Superior temporal gyrus (tissue), 1 donor: ENCODE measurements at regions not wholly inside any gene's neighbourhood (a gene's known extent, or its start where the extent isn't known, plus 50 kb on each side); places are given as distances from the start of the nearest gene placed in this dataset.

ENCODE experiments used
- DNase-seq: peaks from one replicate; pipeline ENCODE4 v3.0.0-alpha.2; 2016; ENCODE audit errors: extremely low spot score

GRCh38 chr2:103103678-103104077 lies 341.8 kb downstream of the TMEM182 start:
- no peak for DNase-seq

GRCh38 chr2:103119352-103119751 lies 357.5 kb downstream of the TMEM182 start:
- no peak for DNase-seq

- DNase-seq = no peak
Observed at GRCh38 chr2:103121106-103121505, 359.3 kb downstream of the TMEM182 start.

- no peak for DNase-seq
Observed at GRCh38 chr2:103123516-103123915, 361.7 kb downstream of the TMEM182 start.

GRCh38 chr2:103130857-103131256 lies 369.0 kb downstream of the TMEM182 start:
- DNase-seq = no peak

GRCh38 chr2:103132536-103133217 lies 370.8 kb downstream of the TMEM182 start:
- no peak for DNase-seq

GRCh38 chr2:103135679-103136078 lies 373.8 kb downstream of the TMEM182 start:
- no peak for DNase-seq

GRCh38 chr2:103138123-103138901 lies 376.5 kb downstream of the TMEM182 start:
- no peak for DNase-seq

GRCh38 chr2:103139628-103140268 lies 377.9 kb downstream of the TMEM182 start:
- DNase-seq = no peak

- DNase-seq = no peak
Observed at GRCh38 chr2:103144837-103145236, 383.0 kb downstream of the TMEM182 start.

- DNase-seq = no peak
Observed at GRCh38 chr2:103145739-103146138, 383.9 kb downstream of the TMEM182 start.

- no peak for DNase-seq
Observed at GRCh38 chr2:103151046-103151445, 389.2 kb downstream of the TMEM182 start.

- no peak for DNase-seq
Observed at GRCh38 chr2:103152556-103152955, 390.7 kb downstream of the TMEM182 start.

GRCh38 chr2:103153580-103154284 lies 391.9 kb downstream of the TMEM182 start:
- DNase-seq = no peak

GRCh38 chr2:103155308-103155707 lies 393.5 kb downstream of the TMEM182 start:
- DNase-seq = no peak

- no peak for DNase-seq
Observed at GRCh38 chr2:103159018-103159417, 397.2 kb downstream of the TMEM182 start.

GRCh38 chr2:103161456-103162289 lies 399.8 kb downstream of the TMEM182 start:
- peak; percentile 87 for DNase-seq

GRCh38 chr2:103164748-103165147 lies 402.9 kb downstream of the TMEM182 start:
- no peak for DNase-seq

- no peak for DNase-seq
Observed at GRCh38 chr2:103165836-103166235, 404.0 kb downstream of the TMEM182 start.

- no peak for DNase-seq
Observed at GRCh38 chr2:103166456-103167324, 404.9 kb downstream of the TMEM182 start.
